ENCODE measurements at regions not wholly inside any gene's neighbourhood (a gene's known extent, or its start where the extent isn't known, plus 50 kb on each side); places are given as distances from the start of the nearest gene placed in this dataset.

- RAD21 ChIA-PET (ENCODE audit: low non-redundant PET in 1 of 2, low total read pairs in 2 of 2, uncharacterized antibody in 2 of 2, unreplicated experiment in 2 of 2), result no interaction called here
- Histone ChIP-seq H3K27ac (ENCODE audit: low read depth, low read length) (no peak overlapping the region), H4K20me1 (ENCODE audit: insufficient read depth) (no peaks in the 10 kb centered on the region), H3K4me1 (ENCODE audit: control insufficient read depth in 1 of 2, insufficient read depth in 2 of 2, low read length in 2 of 2) (peaks cover 0 to 7% of the 10 kb centered on the region in 2 experiments; a peak in 1 of 4 replicates), H2AFZ (ENCODE audit: low read depth, low read length, poor library complexity, severe bottlenecking) (no peak overlapping the region), H3K9ac (ENCODE audit: low read length) (no peak overlapping the region), H3K79me2 (ENCODE audit: insufficient read depth, low read length) (no peaks in the 10 kb centered on the region), H3K9me2 (ENCODE audit: insufficient read depth) (no peaks in the 10 kb centered on the region), H3K36me3 (ENCODE audit: control insufficient read depth in 1 of 2, insufficient read depth in 2 of 2, low read length in 2 of 2) (no peaks in the 10 kb centered on the region), H3K9me3 (ENCODE audit: control insufficient read depth in 1 of 2, insufficient read depth in 1 of 2, low read depth in 1 of 2, low read length in 2 of 2) (no peaks in the 10 kb centered on the region), H3K4me3 (replicated peaks in 1 of 2; ENCODE audit: low read depth in 1 of 2, low read length in 2 of 2) (no peak overlapping the region), H3K4me2 (ENCODE audit: low read length) (no peak overlapping the region), H3K27me3 (ENCODE audit: insufficient read depth, low read length) (no peaks in the 10 kb centered on the region)
- ATAC-seq, result no peak
- TF ChIP-seq EGR1 (IDR thresholded peaks at IDR 0.05; ENCODE audit: low read depth), result no peak
- TF ChIP-seq CEBPB (IDR thresholded peaks at IDR 0.05; ENCODE audit: low read depth), result no peak
- no peak for TF ChIP-seq EZH2 (IDR thresholded peaks at IDR 0.05)
- TF ChIP-seq ELF1 (IDR thresholded peaks at IDR 0.05; ENCODE audit: borderline replicate concordance, low read depth), result no peak
- no peak for DNase-seq (ENCODE audit: low read depth, low spot score)
- POLR2A ChIA-PET, result no interaction called here
- intact Hi-C loops (cut with micrococcal nuclease), result no loop called here
- CTCF ChIA-PET, result interaction anchor here (4.2 kb wide), 1 partner anchor 373 kb away, joined by 65 read pairs; no protein-coding TSS in a partner anchor
- no TSS peak for BruUV-seq (replicated peaks)
Observed at GRCh38 chr2:121068851-121069250, 216.2 kb downstream of the TFCP2L1 start.

GRCh38 chr2:121069434-121069969 lies 215.5 kb downstream of the TFCP2L1 start:
- ChIA-PET RAD21 (ENCODE audit: low non-redundant PET in 1 of 2, low total read pairs in 2 of 2, uncharacterized antibody in 2 of 2, unreplicated experiment in 2 of 2) (no interaction called here), POLR2A (no interaction called here), CTCF (interaction anchor here (4.2 kb wide), 1 partner anchor 374 kb away, joined by 65 read pairs; no protein-coding TSS in a partner anchor)
- BruUV-seq (replicated peaks), result no TSS peak
- Histone ChIP-seq H3K9ac (ENCODE audit: low read length) (no peak overlapping the region), H3K4me1 (ENCODE audit: control insufficient read depth in 1 of 2, insufficient read depth in 2 of 2, low read length in 2 of 2) (peaks cover 1 to 14% of the 10 kb centered on the region in 2 experiments; a peak in 3 of 4 replicates), H3K79me2 (ENCODE audit: insufficient read depth, low read length) (no peaks in the 10 kb centered on the region), H4K20me1 (ENCODE audit: insufficient read depth) (no peaks in the 10 kb centered on the region), H3K36me3 (ENCODE audit: control insufficient read depth in 1 of 2, insufficient read depth in 2 of 2, low read length in 2 of 2) (no peaks in the 10 kb centered on the region), H3K4me3 (replicated peaks in 1 of 2; ENCODE audit: low read depth in 1 of 2, low read length in 2 of 2) (no peak overlapping the region), H3K4me2 (ENCODE audit: low read length) (no peak overlapping the region), H3K27ac (ENCODE audit: low read depth, low read length) (no peak overlapping the region), H3K27me3 (ENCODE audit: insufficient read depth, low read length) (no peaks in the 10 kb centered on the region), H2AFZ (ENCODE audit: low read depth, low read length, poor library complexity, severe bottlenecking) (no peak overlapping the region), H3K9me2 (ENCODE audit: insufficient read depth) (no peaks in the 10 kb centered on the region), H3K9me3 (ENCODE audit: control insufficient read depth in 1 of 2, insufficient read depth in 1 of 2, low read depth in 1 of 2, low read length in 2 of 2) (no peaks in the 10 kb centered on the region)
- intact Hi-C loops (cut with micrococcal nuclease), result no loop called here
- no peak for ATAC-seq
- no peak for DNase-seq (ENCODE audit: low read depth, low spot score)
- TF ChIP-seq, protein P1, sequence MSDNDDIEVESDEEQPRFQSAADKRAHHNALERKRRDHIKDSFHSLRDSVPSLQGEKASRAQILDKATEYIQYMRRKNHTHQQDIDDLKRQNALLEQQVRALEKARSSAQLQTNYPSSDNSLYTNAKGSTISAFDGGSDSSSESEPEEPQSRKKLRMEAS (IDR thresholded peaks at IDR 0.05), result no peak
- TF ChIP-seq, protein P2, sequence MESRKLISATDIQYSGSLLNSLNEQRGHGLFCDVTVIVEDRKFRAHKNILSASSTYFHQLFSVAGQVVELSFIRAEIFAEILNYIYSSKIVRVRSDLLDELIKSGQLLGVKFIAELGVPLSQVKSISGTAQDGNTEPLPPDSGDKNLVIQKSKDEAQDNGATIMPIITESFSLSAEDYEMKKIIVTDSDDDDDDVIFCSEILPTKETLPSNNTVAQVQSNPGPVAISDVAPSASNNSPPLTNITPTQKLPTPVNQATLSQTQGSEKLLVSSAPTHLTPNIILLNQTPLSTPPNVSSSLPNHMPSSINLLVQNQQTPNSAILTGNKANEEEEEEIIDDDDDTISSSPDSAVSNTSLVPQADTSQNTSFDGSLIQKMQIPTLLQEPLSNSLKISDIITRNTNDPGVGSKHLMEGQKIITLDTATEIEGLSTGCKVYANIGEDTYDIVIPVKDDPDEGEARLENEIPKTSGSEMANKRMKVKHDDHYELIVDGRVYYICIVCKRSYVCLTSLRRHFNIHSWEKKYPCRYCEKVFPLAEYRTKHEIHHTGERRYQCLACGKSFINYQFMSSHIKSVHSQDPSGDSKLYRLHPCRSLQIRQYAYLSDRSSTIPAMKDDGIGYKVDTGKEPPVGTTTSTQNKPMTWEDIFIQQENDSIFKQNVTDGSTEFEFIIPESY (IDR thresholded peaks at IDR 0.05; ENCODE audit: extremely low read depth, insufficient replicate concordance, low read length), result no peak
- TF ChIP-seq JUND (IDR thresholded peaks at IDR 0.05) (no peak), YY1 (IDR thresholded peaks at IDR 0.05; ENCODE audit: extremely low read depth, insufficient replicate concordance, low read depth, low read length) (no peak), CTCF (IDR thresholded peaks at IDR 0.05 in 2 of 3, conservative IDR thresholded peaks at IDR 0.05 in 1 of 3; ENCODE audit: borderline replicate concordance in 1 of 3, insufficient read depth in 1 of 3, low read depth in 2 of 3, low read length in 2 of 3) (no peak), SRF (IDR thresholded peaks at IDR 0.05; ENCODE audit: low read depth) (no peak), POLR2AphosphoS5 (IDR thresholded peaks at IDR 0.05; ENCODE audit: low read depth, low read length) (no peak), ZNF274 (IDR thresholded peaks at IDR 0.05; ENCODE audit: low read depth, low read length) (no peak), SIN3A (IDR thresholded peaks at IDR 0.05; ENCODE audit: low read depth) (no peak), CEBPB (IDR thresholded peaks at IDR 0.05; ENCODE audit: low read depth) (no peak), SP1 (IDR thresholded peaks at IDR 0.05; ENCODE audit: low read depth) (no peak), ZFX (IDR thresholded peaks at IDR 0.05) (no peak), EGR1 (IDR thresholded peaks at IDR 0.05; ENCODE audit: low read depth) (no peak)
